ENCODE measurements at regions not wholly inside any gene's neighbourhood (a gene's known extent, or its start where the extent isn't known, plus 50 kb on each side); places are given as distances from the start of the nearest gene placed in this dataset.

DNA sequence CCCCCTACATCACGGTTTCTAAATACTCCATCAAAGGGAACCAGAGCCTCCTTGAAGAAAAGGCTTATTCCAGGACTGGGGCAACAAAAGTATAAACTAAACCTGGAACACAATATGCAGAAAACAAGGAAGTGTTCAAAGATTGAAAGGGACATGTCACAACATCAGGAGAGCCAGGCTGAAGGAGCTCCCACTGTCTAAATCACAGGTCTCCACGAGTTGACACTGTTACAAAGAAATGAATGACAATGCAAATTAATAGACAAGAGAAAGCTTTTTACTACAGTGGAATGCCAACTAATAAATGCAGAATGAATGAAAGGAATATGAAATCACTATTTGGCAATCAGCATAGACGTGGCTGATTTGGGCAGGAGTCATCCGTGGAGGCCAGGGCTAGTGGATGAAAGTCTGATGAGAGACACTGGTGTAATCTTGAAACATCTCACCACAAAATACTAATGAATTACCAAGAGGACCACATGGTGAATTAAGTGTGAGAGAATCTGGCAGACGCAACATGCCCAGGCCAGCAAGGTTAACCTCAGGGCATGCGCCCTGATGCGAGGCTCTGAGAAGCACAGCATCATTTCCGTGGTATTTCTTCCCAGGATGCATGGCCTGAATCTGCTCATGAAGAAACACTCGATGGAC, 123.8 kb upstream of the TJP1 start:
- intact Hi-C loops (cut with DNase I): no loop called here
- DNase-seq (ENCODE audit: low spot score in 2 of 2): no peak
- no peaks in the 10 kb centered on the region for H3K4me1 ChIP-seq
- H3K27ac ChIP-seq: no peak overlapping the region
- H3K36me3 ChIP-seq: no peaks in the 10 kb centered on the region
- no peaks in the 10 kb centered on the region for H3K9me3 ChIP-seq
- TF ChIP-seq, protein P1, sequence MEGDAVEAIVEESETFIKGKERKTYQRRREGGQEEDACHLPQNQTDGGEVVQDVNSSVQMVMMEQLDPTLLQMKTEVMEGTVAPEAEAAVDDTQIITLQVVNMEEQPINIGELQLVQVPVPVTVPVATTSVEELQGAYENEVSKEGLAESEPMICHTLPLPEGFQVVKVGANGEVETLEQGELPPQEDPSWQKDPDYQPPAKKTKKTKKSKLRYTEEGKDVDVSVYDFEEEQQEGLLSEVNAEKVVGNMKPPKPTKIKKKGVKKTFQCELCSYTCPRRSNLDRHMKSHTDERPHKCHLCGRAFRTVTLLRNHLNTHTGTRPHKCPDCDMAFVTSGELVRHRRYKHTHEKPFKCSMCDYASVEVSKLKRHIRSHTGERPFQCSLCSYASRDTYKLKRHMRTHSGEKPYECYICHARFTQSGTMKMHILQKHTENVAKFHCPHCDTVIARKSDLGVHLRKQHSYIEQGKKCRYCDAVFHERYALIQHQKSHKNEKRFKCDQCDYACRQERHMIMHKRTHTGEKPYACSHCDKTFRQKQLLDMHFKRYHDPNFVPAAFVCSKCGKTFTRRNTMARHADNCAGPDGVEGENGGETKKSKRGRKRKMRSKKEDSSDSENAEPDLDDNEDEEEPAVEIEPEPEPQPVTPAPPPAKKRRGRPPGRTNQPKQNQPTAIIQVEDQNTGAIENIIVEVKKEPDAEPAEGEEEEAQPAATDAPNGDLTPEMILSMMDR (IDR thresholded peaks at IDR 0.05): no peak
- no peak overlapping the region for H3K4me3 ChIP-seq
- H3K27me3 ChIP-seq: no peaks in the 10 kb centered on the region

- Histone ChIP-seq H3K9me3 (no peaks in the 10 kb centered on the region), H3K36me3 (no peaks in the 10 kb centered on the region), H3K4me1 (no peaks in the 10 kb centered on the region), H3K27ac (no peak overlapping the region), H3K27me3 (no peaks in the 10 kb centered on the region), H3K4me3 (no peak overlapping the region)
- no peak for DNase-seq (ENCODE audit: low spot score in 2 of 2)
- TF ChIP-seq, protein P1 (IDR thresholded peaks at IDR 0.05): no peak
- intact Hi-C loops (cut with DNase I): loop anchor here (5.0 kb wide), 2 partner anchors 47 to 193 kb away; no protein-coding TSS in a partner anchor
Observed at GRCh38 chr15:29944925-29945324, 122.7 kb upstream of the TJP1 start.

DNA sequence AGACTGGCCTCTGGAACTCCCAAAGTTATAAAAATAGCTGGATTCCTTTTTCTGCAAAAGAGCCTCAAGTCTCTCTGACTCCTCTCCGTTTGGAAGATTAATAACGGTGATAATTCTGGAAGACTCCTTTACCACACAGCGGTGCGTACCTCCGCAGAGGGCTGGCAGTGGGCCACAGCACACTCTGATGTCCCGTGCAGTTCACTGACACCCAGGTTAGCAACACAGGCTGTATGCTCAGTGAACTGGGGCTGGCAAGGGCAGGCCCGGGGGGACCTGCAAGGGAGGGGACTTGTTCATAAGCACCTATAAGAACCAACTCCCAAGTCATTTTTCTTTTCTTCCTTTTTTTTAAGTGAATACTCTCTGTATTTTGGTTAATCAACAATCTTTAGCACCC, 120.3 kb upstream of the TJP1 start:
- TF ChIP-seq, protein P1 (IDR thresholded peaks at IDR 0.05): no peak
- Histone ChIP-seq H3K4me3 (no peak overlapping the region), H3K9me3 (no peaks in the 10 kb centered on the region), H3K27ac (no peak overlapping the region), H3K36me3 (no peaks in the 10 kb centered on the region), H3K4me1 (no peaks in the 10 kb centered on the region), H3K27me3 (no peaks in the 10 kb centered on the region)
- intact Hi-C loops (cut with DNase I): loop anchor here (2.0 to 5.0 kb wide), 3 partner anchors 50 to 190 kb away; no protein-coding TSS in a partner anchor
- no peak for DNase-seq (ENCODE audit: low spot score in 2 of 2)

DNA sequence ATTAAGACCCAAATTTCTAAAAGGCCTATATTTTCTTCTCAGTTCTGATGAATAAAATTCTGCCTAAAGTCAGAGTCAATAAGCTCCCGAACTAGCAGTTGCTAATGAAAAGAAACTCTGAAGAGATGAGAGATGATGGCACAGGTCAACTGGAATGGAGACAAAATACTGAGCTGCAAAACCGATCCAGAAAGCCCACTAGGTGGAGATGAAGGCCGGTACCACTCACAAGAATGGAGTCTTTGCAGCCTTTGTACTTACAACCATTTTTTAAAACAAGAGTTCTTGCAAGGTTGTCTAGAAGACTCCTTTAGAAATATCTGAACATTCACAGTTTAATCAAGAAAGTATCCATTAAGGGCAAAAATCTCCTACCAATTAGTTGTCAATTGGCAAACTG, 119.9 kb upstream of the TJP1 start:
- Histone ChIP-seq H3K27me3 (no peaks in the 10 kb centered on the region), H3K4me1 (no peaks in the 10 kb centered on the region), H3K9me3 (no peaks in the 10 kb centered on the region), H3K27ac (no peak overlapping the region), H3K4me3 (no peak overlapping the region), H3K36me3 (no peaks in the 10 kb centered on the region)
- intact Hi-C loops (cut with DNase I): loop anchor here (2.0 to 5.0 kb wide), 3 partner anchors 50 to 190 kb away; no protein-coding TSS in a partner anchor
- DNase-seq (ENCODE audit: low spot score in 2 of 2): no peak
- TF ChIP-seq, protein P1 (IDR thresholded peaks at IDR 0.05): no peak

DNA sequence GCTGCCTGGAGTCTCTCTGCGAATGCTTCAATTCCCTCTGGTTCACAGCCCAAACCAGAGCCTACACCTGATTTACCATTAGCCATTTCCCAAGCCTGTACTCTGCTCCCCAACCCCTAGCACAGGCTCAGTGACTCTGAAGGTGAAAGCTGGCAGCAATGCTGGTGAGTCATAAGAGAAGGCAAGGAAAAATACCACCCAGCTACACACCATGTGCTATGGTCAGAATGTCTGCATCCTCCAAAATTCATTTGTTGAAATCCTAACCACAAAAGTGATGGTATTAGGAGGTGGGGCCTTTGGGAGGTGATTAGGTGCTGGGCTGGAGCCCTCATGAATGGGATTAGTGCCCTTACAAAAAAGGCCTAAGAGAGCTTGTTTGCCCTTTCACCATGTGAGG, 117.1 kb upstream of the TJP1 start:
- Histone ChIP-seq H3K36me3 (no peaks in the 10 kb centered on the region), H3K27me3 (no peaks in the 10 kb centered on the region), H3K4me3 (no peak overlapping the region), H3K27ac (no peak overlapping the region), H3K4me1 (no peaks in the 10 kb centered on the region), H3K9me3 (no peaks in the 10 kb centered on the region)
- intact Hi-C loops (cut with DNase I): no loop called here
- DNase-seq (ENCODE audit: low spot score in 2 of 2): no peak
- TF ChIP-seq, protein P1 (IDR thresholded peaks at IDR 0.05): no peak

Data from ascending aorta (tissue), 2 donors.